ENCODE measurements at regions not wholly inside any gene's neighbourhood (a gene's known extent, or its start where the extent isn't known, plus 50 kb on each side); places are given as distances from the start of the nearest gene placed in this dataset.

- intact Hi-C loops (cut with DNase I, micrococcal nuclease) = no loop called here
- Histone ChIP-seq H3K4me1 (ENCODE audit: low read depth) (no peaks in the 10 kb centered on the region), H3K9me3 (no peaks in the 10 kb centered on the region), H3K36me3 (ENCODE audit: low read depth) (no peaks in the 10 kb centered on the region), H3K4me3 (no peak overlapping the region)
- no peak for DNase-seq
- no peak for ATAC-seq
- no peak for TF ChIP-seq CTCF (IDR thresholded peaks at IDR 0.05)
Observed at GRCh38 chr12:22991250-22991844, 366.4 kb downstream of the ETNK1 start.

GRCh38 chr12:22993609-22994315, 368.8 kb downstream of the ETNK1 start:
- Histone ChIP-seq H3K36me3 (ENCODE audit: low read depth) (no peaks in the 10 kb centered on the region), H3K4me3 (no peak overlapping the region), H3K9me3 (no peaks in the 10 kb centered on the region), H3K4me1 (ENCODE audit: low read depth) (no peaks in the 10 kb centered on the region)
- ATAC-seq (no peak), DNase-seq (no peak)
- TF ChIP-seq CTCF (IDR thresholded peaks at IDR 0.05) = no peak
- intact Hi-C loops (cut with DNase I, micrococcal nuclease) = no loop called here

DNA sequence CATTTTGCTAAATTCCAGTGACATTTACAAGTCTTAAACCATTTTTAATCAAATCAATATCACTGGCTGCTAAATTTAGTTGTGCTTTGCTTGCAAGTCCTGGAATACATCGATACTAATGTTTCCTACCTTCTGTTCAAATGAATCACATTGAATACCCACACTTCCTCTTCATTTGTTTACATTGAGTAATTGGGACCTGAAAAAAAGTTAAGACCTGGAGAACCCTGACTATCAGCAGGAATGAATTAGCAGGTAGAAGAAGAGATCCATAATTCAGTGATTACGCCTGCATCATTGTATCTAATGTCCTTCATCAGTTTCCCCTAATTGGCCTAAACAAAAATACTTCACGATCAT, 369.3 kb downstream of the ETNK1 start:
- Histone ChIP-seq H3K36me3 (ENCODE audit: low read depth) (no peaks in the 10 kb centered on the region), H3K9me3 (no peaks in the 10 kb centered on the region), H3K4me1 (ENCODE audit: low read depth) (no peaks in the 10 kb centered on the region), H3K4me3 (no peak overlapping the region)
- ATAC-seq = no peak
- TF ChIP-seq CTCF (IDR thresholded peaks at IDR 0.05) = no peak
- DNase-seq = no peak
- intact Hi-C loops (cut with DNase I, micrococcal nuclease) = no loop called here

DNA sequence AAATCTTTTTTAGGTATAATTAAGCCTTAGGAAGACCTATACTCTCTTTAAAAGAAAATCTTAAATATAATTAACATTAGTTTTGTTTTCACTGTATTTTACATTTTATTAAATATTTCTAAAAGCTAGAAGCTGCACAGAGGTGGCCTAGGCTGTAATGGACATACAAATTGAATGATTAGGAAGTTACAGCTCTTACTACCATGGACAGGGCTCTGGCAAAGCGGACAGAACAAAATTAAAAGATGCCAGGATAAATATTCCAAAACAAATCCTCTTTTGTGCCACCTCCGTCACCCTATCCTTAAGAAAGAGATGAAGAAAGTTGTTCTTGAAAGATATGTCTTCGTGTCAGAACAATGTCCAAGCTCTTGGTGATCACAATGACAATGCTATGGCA, 376.5 kb downstream of the ETNK1 start:
- Histone ChIP-seq H3K36me3 (ENCODE audit: low read depth) (no peaks in the 10 kb centered on the region), H3K4me1 (ENCODE audit: low read depth) (no peaks in the 10 kb centered on the region), H3K4me3 (no peak overlapping the region), H3K9me3 (no peaks in the 10 kb centered on the region)
- no peak for ATAC-seq
- no peak for DNase-seq
- intact Hi-C loops (cut with DNase I, micrococcal nuclease) = no loop called here
- no peak for TF ChIP-seq CTCF (IDR thresholded peaks at IDR 0.05)

GRCh38 chr12:23002381-23002780, 377.4 kb downstream of the ETNK1 start:
- no peak for TF ChIP-seq CTCF (IDR thresholded peaks at IDR 0.05)
- intact Hi-C loops (cut with DNase I, micrococcal nuclease) = no loop called here
- H3K9me3 ChIP-seq = no peaks in the 10 kb centered on the region
- no peak for ATAC-seq
- H3K4me3 ChIP-seq = no peak overlapping the region
- no peaks in the 10 kb centered on the region for H3K36me3 ChIP-seq (ENCODE audit: low read depth)
- H3K4me1 ChIP-seq (ENCODE audit: low read depth) = no peaks in the 10 kb centered on the region
- no peak for DNase-seq
